GM12865 (cell line): ENCODE measurements at regions not wholly inside any gene's neighbourhood (a gene's known extent, or its start where the extent isn't known, plus 50 kb on each side); places are given as distances from the start of the nearest gene placed in this dataset.
A peak's percentile ranks its signal among the peaks of the same experiment; 100 is the strongest.

ENCODE experiments used
- DNase-seq: peaks from one replicate; pipeline ENCODE4 v3.0.0; 2010; ENCODE audit warnings: low read depth
- H3K4me3 ChIP-seq: 2 replicates; pipeline ENCODE4 v1.5.1; 2011; ENCODE audit warnings: mild to moderate bottlenecking, low read depth, low read length, control low read depth
- TF ChIP-seq, protein P1 (sequence below): IDR thresholded peaks from 2 replicates; pipeline ENCODE4 v1.5.1; 2011; ENCODE audit warnings: low read length, control low read depth, low read depth, inconsistent platforms; ENCODE audit not compliant: insufficient read depth; ENCODE audit errors: missing control alignments

DNA sequence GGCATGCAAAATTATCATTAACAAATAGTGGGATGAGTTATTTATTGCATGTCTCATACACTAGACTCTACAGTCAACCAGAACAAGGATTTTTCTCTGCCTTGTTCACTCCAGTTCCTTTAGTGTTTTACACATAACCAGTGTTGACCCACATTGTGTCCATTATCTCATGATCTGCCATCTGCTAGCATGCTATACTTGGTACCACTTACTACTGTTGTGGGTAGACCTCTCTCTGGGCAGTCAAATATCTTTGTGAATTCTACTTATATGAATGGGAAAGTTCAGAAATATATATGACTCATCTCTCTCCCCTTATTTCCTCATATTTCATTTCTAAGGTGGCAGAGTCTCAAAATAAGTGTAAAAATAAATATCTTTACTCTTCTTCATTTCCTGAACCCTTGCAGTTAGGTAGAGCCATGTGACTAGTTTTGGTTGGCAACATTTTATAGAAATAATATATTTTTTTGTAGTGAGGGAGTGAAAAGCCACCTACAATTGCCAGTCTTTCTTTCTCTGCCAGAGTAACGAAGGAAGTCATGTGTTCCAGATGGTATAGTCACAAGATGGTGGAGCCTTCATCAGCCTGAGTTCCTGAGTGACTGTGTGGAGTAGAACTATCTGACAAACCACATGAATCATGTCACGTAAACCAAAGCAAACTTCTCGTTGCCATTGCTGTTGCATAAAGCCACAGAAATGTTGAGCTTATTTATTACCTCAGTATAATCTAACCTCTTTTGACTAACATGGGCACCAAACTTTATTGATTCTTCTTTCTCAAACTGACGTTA, 704.0 kb downstream of the RNF144A start:
- TF ChIP-seq, protein P1, sequence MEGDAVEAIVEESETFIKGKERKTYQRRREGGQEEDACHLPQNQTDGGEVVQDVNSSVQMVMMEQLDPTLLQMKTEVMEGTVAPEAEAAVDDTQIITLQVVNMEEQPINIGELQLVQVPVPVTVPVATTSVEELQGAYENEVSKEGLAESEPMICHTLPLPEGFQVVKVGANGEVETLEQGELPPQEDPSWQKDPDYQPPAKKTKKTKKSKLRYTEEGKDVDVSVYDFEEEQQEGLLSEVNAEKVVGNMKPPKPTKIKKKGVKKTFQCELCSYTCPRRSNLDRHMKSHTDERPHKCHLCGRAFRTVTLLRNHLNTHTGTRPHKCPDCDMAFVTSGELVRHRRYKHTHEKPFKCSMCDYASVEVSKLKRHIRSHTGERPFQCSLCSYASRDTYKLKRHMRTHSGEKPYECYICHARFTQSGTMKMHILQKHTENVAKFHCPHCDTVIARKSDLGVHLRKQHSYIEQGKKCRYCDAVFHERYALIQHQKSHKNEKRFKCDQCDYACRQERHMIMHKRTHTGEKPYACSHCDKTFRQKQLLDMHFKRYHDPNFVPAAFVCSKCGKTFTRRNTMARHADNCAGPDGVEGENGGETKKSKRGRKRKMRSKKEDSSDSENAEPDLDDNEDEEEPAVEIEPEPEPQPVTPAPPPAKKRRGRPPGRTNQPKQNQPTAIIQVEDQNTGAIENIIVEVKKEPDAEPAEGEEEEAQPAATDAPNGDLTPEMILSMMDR = no peak
- no peak overlapping the region for H3K4me3 ChIP-seq
- peak; percentile 26 for DNase-seq

GRCh38 chr2:7625392-7626138, 708.4 kb downstream of the RNF144A start:
- DNase-seq = peak; percentile 36
- TF ChIP-seq, protein P1 = no peak
- H3K4me3 ChIP-seq = no peak overlapping the region

- no peak overlapping the region for H3K4me3 ChIP-seq
- DNase-seq = peak; percentile 41
- TF ChIP-seq, protein P1 = no peak
These were observed 708.9 kb downstream of the RNF144A start for GRCh38 chr2:7626139-7626537.

DNA sequence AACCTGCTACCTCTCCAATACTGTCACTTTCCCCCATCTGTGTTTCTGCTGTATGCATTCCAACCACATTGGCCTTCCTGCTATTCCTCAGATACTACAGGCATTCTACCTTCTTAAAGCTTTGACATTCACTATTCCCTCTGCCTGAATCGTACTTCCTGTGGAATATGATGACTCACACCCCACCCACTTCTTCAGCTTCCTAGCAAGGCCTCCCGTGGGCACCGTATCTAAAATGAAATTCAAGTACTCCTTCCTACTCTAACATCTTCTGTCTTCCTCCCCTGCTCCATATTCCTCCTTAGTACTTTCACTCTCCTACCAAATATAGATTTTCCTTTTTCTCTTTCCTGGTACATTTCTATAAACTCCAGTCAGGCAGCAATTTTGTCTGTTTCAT, 710.4 kb downstream of the RNF144A start:
- TF ChIP-seq, protein P1 = no peak
- DNase-seq = no peak
- H3K4me3 ChIP-seq = no peak overlapping the region

- no peak for DNase-seq
- TF ChIP-seq, protein P1 = no peak
- no peak overlapping the region for H3K4me3 ChIP-seq
These were observed 715.2 kb downstream of the RNF144A start for GRCh38 chr2:7632420-7632819.

DNA sequence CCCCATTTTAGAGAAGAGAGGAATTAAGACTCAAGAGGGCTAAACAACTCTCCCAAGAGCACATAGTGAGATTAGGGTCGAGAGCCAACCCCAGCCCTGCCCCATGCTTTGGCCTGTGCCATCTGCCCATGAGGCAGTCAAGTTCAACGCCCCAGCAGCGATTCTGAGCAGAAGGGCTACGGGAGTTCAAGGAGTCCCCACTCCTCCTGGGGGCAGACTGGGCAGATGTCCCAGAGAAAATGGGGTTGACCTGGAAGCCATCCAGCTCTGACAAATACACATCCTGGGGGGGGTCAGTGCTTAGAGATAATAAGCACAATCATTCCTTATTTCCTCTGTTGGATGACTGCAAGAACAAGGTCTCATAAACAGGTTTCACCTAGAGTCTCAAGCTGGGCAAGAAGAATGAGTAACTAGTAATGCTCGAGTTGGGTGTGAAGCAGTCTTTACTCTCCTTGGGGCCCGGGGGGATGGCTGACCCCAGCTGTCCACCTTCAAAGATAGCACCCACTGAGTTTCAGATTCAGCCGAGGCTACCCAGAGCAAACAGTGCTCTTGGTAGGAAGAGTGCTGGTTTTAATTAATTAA, 716.4 kb downstream of the RNF144A start:
- no peak overlapping the region for H3K4me3 ChIP-seq
- TF ChIP-seq, protein P1 = no peak
- no peak for DNase-seq
